ENCODE measurements at regions not wholly inside any gene's neighbourhood (a gene's known extent, or its start where the extent isn't known, plus 50 kb on each side); places are given as distances from the start of the nearest gene placed in this dataset.
"Not testable (repeated sequence)": the region's sequence is repeated elsewhere in the genome, so short reads cannot be mapped to it uniquely, and the experiment has no call there.

- no peak for DNase-seq (ENCODE audit: low spot score)
These were observed 79.0 kb upstream of the CDH7 start for GRCh38 chr18:65671621-65672415.

- DNase-seq (ENCODE audit: low spot score): not testable (repeated sequence)
These were observed 80.7 kb upstream of the CDH7 start for GRCh38 chr18:65670145-65670544.

GRCh38 chr18:65661391-65661790 lies 89.4 kb upstream of the CDH7 start:
- no peak for DNase-seq (ENCODE audit: low spot score)

GRCh38 chr18:65659912-65660311 lies 90.9 kb upstream of the CDH7 start:
- DNase-seq (ENCODE audit: low spot score): no peak

GRCh38 chr18:65659312-65659711 lies 91.5 kb upstream of the CDH7 start:
- no peak for DNase-seq (ENCODE audit: low spot score)

GRCh38 chr18:65651192-65651591 lies 99.6 kb upstream of the CDH7 start:
- no peak for DNase-seq (ENCODE audit: low spot score)

GRCh38 chr18:65632236-65632635 lies 118.6 kb upstream of the CDH7 start:
- no peak for DNase-seq (ENCODE audit: low spot score)

- DNase-seq (ENCODE audit: low spot score): no peak
These were observed 119.0 kb upstream of the CDH7 start for GRCh38 chr18:65631766-65632165.

GRCh38 chr18:65628390-65628789 lies 122.4 kb upstream of the CDH7 start:
- no peak for DNase-seq (ENCODE audit: low spot score)

- DNase-seq (ENCODE audit: low spot score): no peak
These were observed 127.1 kb upstream of the CDH7 start for GRCh38 chr18:65623676-65624075.

- DNase-seq (ENCODE audit: low spot score): no peak
These were observed 128.4 kb upstream of the CDH7 start for GRCh38 chr18:65622436-65622835.

- no peak for DNase-seq (ENCODE audit: low spot score)
These were observed 130.6 kb upstream of the CDH7 start for GRCh38 chr18:65620076-65620696.

- no peak for DNase-seq (ENCODE audit: low spot score)
These were observed 139.9 kb upstream of the CDH7 start for GRCh38 chr18:65610939-65611338.

- no peak for DNase-seq (ENCODE audit: low spot score)
These were observed 142.3 kb upstream of the CDH7 start for GRCh38 chr18:65608471-65608870.

GRCh38 chr18:65607161-65607560 lies 143.7 kb upstream of the CDH7 start:
- no peak for DNase-seq (ENCODE audit: low spot score)

GRCh38 chr18:65606551-65607130 lies 144.2 kb upstream of the CDH7 start:
- no peak for DNase-seq (ENCODE audit: low spot score)

- DNase-seq (ENCODE audit: low spot score): not testable (repeated sequence)
These were observed 145.5 kb upstream of the CDH7 start for GRCh38 chr18:65605352-65605751.

- no peak for DNase-seq (ENCODE audit: low spot score)
These were observed 149.0 kb upstream of the CDH7 start for GRCh38 chr18:65601775-65602174.

GRCh38 chr18:65592435-65592834 lies 158.4 kb upstream of the CDH7 start:
- DNase-seq (ENCODE audit: low spot score): no peak

GRCh38 chr18:65587491-65587890 lies 163.3 kb upstream of the CDH7 start:
- DNase-seq (ENCODE audit: low spot score): no peak

- not testable (repeated sequence) for DNase-seq (ENCODE audit: low spot score)
These were observed 168.7 kb upstream of the CDH7 start for GRCh38 chr18:65582094-65582493.

- DNase-seq (ENCODE audit: low spot score): no peak
These were observed 181.9 kb upstream of the CDH7 start for GRCh38 chr18:65568866-65569265.

- no peak for DNase-seq (ENCODE audit: low spot score)
These were observed 183.4 kb upstream of the CDH7 start for GRCh38 chr18:65567372-65567771.

Measured in AG08395 (cell line).